Hematopoietic multipotent progenitor cell (in vitro differentiated cells): ENCODE measurements at regions not wholly inside any gene's neighbourhood (a gene's known extent, or its start where the extent isn't known, plus 50 kb on each side); places are given as distances from the start of the nearest gene placed in this dataset.

ENCODE experiments used
- DNase-seq, 3 donors: peaks; one replicate each; pipeline ENCODE4 v3.0.0-alpha.2; 2011 to 2015; ENCODE audit warnings: low read depth in 2 of 3, low spot score in 2 of 3

DNA sequence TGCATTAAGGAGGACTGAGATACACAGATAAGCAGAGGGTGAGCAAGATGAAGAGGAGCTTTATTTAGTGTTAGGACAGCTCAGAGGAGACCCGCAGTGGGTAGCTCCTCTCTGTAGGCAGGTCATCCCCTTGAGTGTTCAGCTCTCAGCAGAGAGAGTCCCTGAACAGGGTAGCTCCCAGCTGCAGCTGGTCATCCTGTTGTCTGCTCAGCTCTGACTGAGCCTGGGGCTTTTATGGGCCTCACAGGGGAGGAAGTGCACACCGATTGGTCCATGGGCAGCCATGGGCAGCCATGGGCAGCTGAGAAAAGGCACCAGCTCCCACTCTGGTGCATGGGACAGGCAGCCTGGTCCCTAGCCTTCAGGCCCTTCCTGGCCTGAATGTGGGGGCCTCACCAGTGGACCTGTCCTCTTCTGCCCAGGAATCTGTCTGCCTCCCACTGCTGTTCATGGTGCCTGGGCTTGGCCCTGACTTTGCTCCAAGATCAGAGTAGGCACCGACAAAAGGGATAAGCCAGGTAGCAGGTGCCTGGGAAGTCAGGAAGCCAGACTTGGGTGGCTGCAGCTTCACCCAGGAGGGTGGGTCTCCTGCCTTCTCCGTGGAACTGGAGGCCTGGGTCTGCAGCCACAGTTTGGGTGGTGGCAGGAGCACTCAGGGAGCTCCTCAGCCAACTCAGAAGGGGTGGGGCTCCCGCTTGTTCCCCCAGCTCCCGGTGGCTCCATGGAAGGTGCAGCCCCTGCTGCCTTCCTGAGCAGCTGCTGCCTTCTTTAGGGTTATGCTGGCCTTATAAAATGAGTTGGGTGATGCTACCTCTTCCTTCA, 54.7 kb downstream of the MYEOV start:
- no peak for DNase-seq

- DNase-seq: no peak
Measured at GRCh38 chr11:69350040-69350439, 56.1 kb downstream of the MYEOV start.

DNA sequence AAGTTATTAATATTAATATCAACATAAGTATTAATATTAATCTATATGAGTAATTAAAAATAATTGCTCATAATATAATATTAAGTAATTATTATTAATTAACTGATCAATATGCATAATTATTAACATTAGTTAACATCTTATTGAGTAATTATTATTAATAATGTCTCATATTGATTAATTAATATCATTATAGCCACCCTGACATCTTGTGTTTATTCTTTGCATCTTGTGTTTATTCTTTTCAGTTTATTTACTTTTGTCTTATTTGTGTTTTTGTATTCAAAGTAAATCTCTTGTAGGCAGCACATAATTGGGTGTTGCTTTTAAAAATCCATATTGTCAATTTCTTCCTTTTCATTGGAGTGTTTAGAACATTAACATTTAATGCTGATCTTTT, 56.6 kb downstream of the MYEOV start:
- DNase-seq: no peak

DNA sequence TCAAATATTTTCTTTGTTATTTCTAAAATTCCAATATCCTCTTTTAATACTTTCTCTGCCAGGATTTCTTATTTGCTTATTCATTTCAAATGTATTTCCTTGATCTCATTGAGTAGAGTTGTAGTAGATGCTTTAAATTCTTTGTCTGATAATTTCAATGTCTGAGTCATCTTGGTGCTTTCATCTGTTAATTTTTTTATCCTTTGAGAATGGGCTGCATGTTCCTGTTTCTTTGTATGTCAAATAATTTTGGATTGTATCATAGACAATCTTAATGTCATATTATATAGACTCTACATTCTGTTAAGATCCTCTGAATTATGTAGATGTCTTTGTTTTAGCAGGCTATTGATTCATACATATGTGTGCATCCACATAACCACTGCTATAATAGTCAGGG, 57.5 kb downstream of the MYEOV start:
- DNase-seq: no peak

DNA sequence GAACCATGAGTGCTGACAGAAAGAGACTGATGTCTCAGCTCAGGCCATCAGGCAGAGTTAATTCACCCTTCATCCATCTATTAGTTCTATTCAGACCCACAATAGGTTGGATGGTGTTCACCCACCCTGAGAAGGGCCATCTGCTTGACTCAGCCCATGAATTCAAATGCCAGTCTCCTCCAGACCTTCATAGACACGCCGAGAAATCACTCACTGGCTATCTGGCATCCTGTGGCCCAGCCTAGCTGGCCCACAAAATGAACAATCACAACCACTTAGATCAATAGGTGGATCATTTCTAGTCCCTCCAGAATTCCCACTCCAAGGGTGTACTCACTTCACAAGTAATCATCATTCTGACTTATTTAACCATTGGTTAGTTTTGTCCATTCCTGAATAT, 58.2 kb downstream of the MYEOV start:
- DNase-seq: no peak

DNA sequence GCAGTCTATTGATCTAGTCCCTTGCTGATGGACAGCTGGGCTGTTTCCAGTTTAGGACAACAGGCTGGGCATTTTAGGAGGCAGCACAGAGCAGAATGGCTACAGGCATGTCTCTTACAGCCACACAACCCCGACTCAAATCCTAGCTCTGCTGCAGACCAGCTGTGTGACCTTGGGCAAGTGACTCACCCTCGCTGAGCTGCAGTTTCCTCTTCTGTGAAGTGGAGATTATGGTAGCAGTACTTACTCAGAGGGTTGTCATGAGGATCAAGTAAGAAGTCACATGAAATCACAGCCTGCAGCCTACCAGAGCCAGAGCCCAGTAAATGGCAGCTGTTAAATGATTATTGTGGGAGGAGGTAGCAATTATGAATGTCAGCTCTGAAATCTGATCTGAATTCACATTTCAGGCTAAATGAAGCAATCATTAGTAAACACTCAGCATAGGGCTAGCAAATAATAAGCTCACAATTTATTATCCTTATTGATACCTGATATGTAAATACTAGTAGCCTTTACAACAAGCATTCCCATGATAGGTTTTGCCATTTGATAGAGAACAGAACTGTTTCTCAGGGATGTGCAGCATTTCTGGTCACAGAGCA, 58.9 kb downstream of the MYEOV start:
- no peak for DNase-seq

DNA sequence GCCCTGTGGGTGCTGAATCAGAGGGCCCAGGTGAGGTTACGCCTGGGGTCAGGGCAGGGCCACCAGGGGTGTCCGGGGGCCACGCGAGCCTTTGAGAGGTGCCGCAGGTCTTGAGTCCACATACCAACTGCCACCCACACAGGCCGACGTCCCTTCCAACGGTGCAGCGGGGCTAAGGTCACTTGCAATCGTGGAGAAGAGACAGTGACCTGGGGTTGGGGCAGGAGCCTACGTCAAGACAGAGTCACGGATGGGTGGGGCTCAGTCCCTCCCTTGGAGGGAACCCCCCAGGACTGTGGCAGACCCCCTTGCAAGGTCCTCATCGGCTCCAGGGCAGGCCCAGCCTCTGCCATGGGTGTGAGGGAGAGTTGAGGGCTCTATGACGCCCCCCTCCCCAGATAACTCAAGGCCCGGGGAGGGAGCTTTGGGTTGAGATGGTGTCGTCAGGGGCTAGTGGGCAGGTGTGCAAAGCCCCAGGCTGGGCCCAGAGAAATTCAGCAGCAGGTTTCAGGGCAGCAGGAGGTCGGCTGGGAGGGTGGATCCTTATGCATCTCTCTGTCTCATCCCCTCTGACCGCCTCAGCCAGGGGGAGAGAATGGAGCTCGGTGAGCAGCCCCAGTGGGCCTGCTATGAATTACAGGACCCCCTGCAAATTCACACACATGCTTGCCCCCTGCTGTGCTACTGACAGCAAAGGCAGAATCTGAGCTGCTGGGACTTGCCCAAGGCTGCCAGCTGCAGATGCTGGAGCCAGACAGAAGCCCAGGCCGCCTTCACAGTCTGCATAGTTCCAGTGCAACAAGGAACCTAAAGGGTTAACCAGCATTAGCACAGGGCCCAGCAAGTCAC, 60.0 kb downstream of the MYEOV start:
- DNase-seq: no peak

DNA sequence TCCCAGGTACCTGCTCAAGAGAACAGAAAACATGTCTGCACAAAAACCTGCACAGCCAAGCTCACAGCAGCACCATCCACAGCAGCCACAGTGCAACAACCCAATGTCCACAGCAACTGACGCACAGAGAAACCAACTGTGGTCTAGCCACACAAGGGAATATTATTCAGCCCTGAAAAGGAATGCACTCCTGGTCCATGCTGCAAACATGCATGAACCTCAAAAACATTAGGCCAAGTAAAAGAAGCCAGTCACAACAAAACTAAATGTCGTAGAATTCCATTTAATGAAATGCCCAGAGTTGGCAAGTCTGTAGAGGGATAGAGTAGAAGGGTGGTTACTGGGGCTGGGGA, 60.6 kb downstream of the MYEOV start:
- no peak for DNase-seq

DNA sequence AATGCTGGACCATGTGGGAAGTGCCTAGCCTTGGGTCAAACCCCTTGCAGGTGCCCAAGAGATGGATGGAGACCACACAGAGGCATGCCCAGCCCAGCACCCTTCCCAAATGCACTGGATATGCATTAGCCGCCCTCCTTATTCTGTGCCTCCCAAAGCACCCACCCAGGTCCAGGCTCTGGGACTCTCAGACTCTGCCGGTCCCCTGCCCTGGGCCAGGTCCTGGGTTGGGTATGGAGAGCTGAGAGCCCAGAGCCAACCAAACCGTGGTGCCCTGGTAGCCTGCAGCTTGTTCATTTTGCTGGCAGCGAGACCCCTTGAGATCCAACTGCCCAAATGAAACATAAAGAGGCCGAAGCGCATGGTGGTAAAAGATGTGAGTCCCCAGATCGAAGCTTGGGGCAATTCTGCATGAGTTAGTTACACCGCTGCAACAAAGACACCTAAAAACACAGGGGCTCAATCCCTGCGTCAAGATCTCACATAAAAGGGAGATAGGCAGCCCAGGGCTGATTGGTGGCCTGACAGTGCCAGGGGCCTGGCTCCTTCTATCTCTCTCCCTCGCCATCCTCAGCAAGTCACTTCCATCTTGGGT, 61.5 kb downstream of the MYEOV start:
- DNase-seq: no peak

- no peak for DNase-seq
Measured at GRCh38 chr11:69355959-69356702, 62.2 kb downstream of the MYEOV start.

- no peak for DNase-seq
Measured at GRCh38 chr11:69356703-69357457, 62.9 kb downstream of the MYEOV start.

DNA sequence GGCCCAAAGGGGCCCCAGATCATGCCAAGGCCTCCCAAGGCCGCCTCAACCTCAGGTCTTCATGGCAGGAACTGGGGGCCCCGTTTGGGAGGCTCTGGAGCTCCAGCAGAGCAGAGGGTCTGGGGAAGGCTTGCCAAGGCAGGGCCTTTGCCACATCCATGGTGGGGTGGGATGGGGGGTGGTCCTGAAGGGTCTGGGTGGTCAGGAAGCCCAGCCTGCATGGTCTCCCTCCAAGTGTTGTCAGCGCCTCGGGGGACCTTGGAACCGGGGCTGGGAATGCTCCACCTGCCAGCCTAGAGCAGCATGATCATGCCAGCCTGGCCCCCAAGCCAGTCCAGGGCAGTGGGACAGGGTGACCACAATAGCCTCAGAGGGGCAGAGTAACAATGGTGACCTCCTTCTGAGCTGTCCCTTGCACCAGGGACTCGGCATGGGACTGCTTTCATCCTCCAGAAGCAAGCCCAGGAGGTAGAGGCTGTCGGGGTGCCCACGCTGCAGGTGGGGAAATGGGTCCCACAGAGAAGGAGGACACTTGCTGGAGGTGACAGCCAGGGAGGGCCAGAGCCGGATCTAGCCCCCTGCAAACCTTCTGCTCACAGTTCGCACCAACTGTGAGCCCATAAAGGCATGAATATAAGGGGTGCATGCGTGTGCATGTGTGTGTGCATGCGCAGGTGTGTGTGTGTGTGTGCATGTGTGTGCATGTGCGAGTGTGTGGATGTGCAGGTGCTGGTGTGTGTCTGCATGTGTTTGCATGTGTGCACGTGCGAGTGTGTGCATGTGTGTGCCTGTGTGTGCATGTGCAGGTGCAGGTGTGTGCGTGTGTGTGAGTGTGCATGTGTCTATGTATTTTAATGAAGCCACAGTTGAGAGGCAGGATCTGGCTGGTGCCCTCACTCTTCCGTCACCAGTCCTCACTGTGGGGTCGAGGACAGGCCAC, 63.8 kb downstream of the MYEOV start:
- DNase-seq: no peak

- DNase-seq: no peak
Measured at GRCh38 chr11:69358398-69359020, 64.6 kb downstream of the MYEOV start.

GRCh38 chr11:69359735-69360480, 66.0 kb downstream of the MYEOV start:
- DNase-seq: no peak

DNA sequence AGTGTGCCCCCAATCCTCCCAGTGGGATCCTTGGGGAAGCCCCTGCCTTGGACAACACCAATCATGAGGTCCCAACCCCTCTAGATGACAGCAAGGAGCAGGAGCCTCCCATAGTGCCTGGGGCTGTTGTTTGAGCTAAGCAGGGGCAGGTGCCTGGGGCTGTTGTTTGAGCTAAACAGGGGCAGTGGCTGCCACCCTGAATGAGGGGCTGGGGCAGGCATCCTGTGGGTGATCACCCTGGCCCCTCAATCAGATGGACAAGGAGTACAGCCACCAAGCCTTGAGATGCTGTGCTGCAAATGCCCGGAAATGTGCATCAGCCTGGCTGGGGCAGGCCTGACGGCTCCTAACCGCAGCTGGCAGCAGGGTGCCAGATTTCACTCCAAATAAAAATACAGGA, 66.7 kb downstream of the MYEOV start:
- no peak for DNase-seq

GRCh38 chr11:69361048-69361447, 67.1 kb downstream of the MYEOV start:
- DNase-seq: no peak

GRCh38 chr11:69361466-69361865, 67.5 kb downstream of the MYEOV start:
- DNase-seq: no peak

DNA sequence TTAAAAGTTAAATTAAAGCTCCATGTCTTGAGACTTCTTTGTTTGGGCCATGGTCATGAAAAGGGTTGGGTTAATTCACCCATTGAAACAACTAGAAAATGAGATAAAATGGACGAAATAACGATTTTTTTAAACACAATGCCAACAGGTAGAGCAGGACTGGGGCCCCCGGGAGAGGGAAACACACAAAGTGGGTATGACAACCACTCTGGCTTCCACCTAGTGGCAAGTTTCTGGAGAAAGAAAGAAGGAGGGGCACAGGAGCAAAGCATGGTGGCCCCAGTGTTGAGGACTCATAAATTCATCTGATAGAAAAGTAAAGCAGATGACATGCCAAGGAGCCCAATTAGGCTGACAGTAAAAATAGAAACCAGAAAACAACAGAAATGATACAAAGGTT, 68.4 kb downstream of the MYEOV start:
- no peak for DNase-seq
